ENCODE measurements at regions not wholly inside any gene's neighbourhood (a gene's known extent, or its start where the extent isn't known, plus 50 kb on each side); places are given as distances from the start of the nearest gene placed in this dataset.

DNA sequence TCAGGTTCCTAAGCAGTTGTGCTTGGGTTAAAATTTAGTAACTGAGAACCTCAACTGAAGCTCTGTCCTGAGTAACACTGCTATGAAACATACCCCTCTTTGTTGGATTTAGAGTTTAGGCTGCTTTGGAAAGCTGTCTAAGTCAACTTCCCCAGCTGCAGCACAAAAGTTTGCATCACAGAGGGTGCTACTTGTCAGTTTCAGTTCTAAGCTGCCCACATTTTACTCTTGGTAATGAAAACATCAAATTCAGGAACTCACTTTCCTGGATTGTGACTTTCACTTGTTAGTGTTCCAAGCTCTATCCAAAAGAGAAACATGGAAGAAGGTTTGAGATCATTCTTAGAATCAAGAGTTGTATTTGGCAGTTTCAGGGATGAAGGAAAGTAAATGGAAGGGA lies 191.7 kb upstream of the NFIA start:
- H4K8ac ChIP-seq (ENCODE audit: extremely low read depth, insufficient read depth, low read length): no peak overlapping the region
- H3K4me1 ChIP-seq (replicated peaks in 1 of 4; ENCODE audit: control insufficient read depth in 3 of 4, insufficient read depth in 4 of 4, low read length in 3 of 4): peaks cover 2 to 17% (median 14%) of the 10 kb centered on the region in 4 experiments
- no peak overlapping the region for H2BK20ac ChIP-seq (ENCODE audit: low read length)
- no peak overlapping the region for H3K18ac ChIP-seq (ENCODE audit: extremely low read depth, low read length)
- no peak overlapping the region for H2BK5ac ChIP-seq (ENCODE audit: low read depth, low read length)
- POLR2A ChIA-PET (ENCODE audit: partially characterized antibody): no interaction called here
- no peak overlapping the region for H2AK5ac ChIP-seq (ENCODE audit: low read depth, low read length)
- H3K79me1 ChIP-seq (ENCODE audit: low read depth, low read length): no peaks in the 10 kb centered on the region
- H3K4me2 ChIP-seq (ENCODE audit: insufficient read depth in 1 of 2, low read depth in 2 of 2, low read length in 2 of 2): no peak overlapping the region
- no peak overlapping the region for H3K14ac ChIP-seq (ENCODE audit: insufficient read length)
- H3K4ac ChIP-seq (replicated peaks; ENCODE audit: insufficient read length, low read depth, low read length): no peak overlapping the region
- no peak overlapping the region for H4K5ac ChIP-seq (ENCODE audit: insufficient read length, low read depth, low read length)
- CTCF ChIA-PET (ENCODE audit: partially characterized antibody): interaction anchor here (1.0 to 1.2 kb wide), 4 partner anchors 11 to 735 kb away, joined by 3 to 5 read pairs (median 3); no protein-coding TSS in a partner anchor
- no peak for FAIRE-seq
- H3K9me3 ChIP-seq (ENCODE audit: insufficient read depth in 2 of 2, low read depth in 1 of 2, low read length in 1 of 2): no peaks in the 10 kb centered on the region
- H3K9ac ChIP-seq (replicated peaks in 1 of 4; ENCODE audit: extremely low read depth in 1 of 4, low read depth in 3 of 4, low read length in 3 of 4): no peak overlapping the region
- H4K20me1 ChIP-seq (replicated peaks in 1 of 2; ENCODE audit: control insufficient read depth in 1 of 2, insufficient read depth in 2 of 2, low read length in 2 of 2): no peaks in the 10 kb centered on the region
- H3K27me3 ChIP-seq (replicated peaks in 1 of 4; ENCODE audit: control insufficient read depth in 3 of 4, extremely low read depth in 1 of 4, insufficient read depth in 3 of 4, low read length in 3 of 4): no peaks in the 10 kb centered on the region
- H3K23me2 ChIP-seq (ENCODE audit: low read depth, low read length): no peaks in the 10 kb centered on the region
- no peak overlapping the region for H4K91ac ChIP-seq (replicated peaks; ENCODE audit: insufficient read length, low read length)
- peak overlapping the region; percentile 51 for H2AFZ ChIP-seq (ENCODE audit: low read length)
- no peak overlapping the region for H3K4me3 ChIP-seq (ENCODE audit: extremely low read depth in 1 of 4, insufficient read depth in 2 of 4, low read depth in 3 of 4, low read length in 4 of 4)
- DNase-seq (ENCODE audit: low read depth in 1 of 2, low spot score in 2 of 2): no peak
- no peaks in the 10 kb centered on the region for H3K79me2 ChIP-seq (ENCODE audit: control insufficient read depth in 1 of 2, insufficient read depth in 2 of 2, low read length in 2 of 2)
- H2BK120ac ChIP-seq (replicated peaks; ENCODE audit: low read depth, low read length): no peak overlapping the region
- no peak overlapping the region for H2BK15ac ChIP-seq (ENCODE audit: low read length)
- H3K36me3 ChIP-seq (ENCODE audit: control insufficient read depth in 2 of 4, insufficient read depth in 4 of 4, low read length in 3 of 4): no peaks in the 10 kb centered on the region
- H3K23ac ChIP-seq (ENCODE audit: insufficient read length): no peak overlapping the region
- H3K56ac ChIP-seq (replicated peaks; ENCODE audit: insufficient read length, low read depth, low read length): no peak overlapping the region
- no peak overlapping the region for H3K27ac ChIP-seq (ENCODE audit: low read depth, low read length)
- no peak overlapping the region for H2BK12ac ChIP-seq (ENCODE audit: low read depth, low read length)
- no peak for TF ChIP-seq CHD1 (IDR thresholded peaks at IDR 0.05; ENCODE audit: low read depth, low read length)
- TF ChIP-seq, protein P1, sequence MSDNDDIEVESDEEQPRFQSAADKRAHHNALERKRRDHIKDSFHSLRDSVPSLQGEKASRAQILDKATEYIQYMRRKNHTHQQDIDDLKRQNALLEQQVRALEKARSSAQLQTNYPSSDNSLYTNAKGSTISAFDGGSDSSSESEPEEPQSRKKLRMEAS (IDR thresholded peaks at IDR 0.05): no peak
- no peak for TF ChIP-seq CBX8 (IDR thresholded peaks at IDR 0.05; ENCODE audit: borderline replicate concordance, low read depth, low read length)
- no peak for TF ChIP-seq SP2 (IDR thresholded peaks at IDR 0.05; ENCODE audit: low read length)
- no peak for TF ChIP-seq MAFK (IDR thresholded peaks at IDR 0.05; ENCODE audit: low read depth, low read length)
- TF ChIP-seq TBP (IDR thresholded peaks at IDR 0.05; ENCODE audit: low read depth, low read length): no peak
- no peak for TF ChIP-seq POLR2AphosphoS5 (IDR thresholded peaks at IDR 0.05; ENCODE audit: low read depth, low read length)
- TF ChIP-seq SIRT6 (IDR thresholded peaks at IDR 0.05; ENCODE audit: low read length): no peak
- TF ChIP-seq RAD21 (IDR thresholded peaks at IDR 0.05 in 1 of 2, conservative IDR thresholded peaks at IDR 0.05 in 1 of 2; ENCODE audit: low read depth in 2 of 2, low read length in 2 of 2): no peak
- no peak for TF ChIP-seq TAF7 (optimal IDR thresholded peaks at IDR 0.05; ENCODE audit: borderline replicate concordance, low read depth, low read length)
- TF ChIP-seq HDAC6 (IDR thresholded peaks at IDR 0.05; ENCODE audit: low read depth, low read length): no peak
- TF ChIP-seq NRF1 (IDR thresholded peaks at IDR 0.05; ENCODE audit: low read depth, low read length): no peak
- TF ChIP-seq SP1 (IDR thresholded peaks at IDR 0.05; ENCODE audit: low read depth, low read length): no peak
- TF ChIP-seq SP4 (IDR thresholded peaks at IDR 0.05; ENCODE audit: low read length): no peak
